NB4 (cell line): ENCODE measurements at regions not wholly inside any gene's neighbourhood (a gene's known extent, or its start where the extent isn't known, plus 50 kb on each side); places are given as distances from the start of the nearest gene placed in this dataset.

Source experiments
- DNase-seq: peaks from one replicate; pipeline ENCODE4 v3.0.0; 2010; ENCODE audit warnings: low read depth
- H3K4me3 ChIP-seq: one replicate; pipeline ENCODE4 v1.5.1; 2011; ENCODE audit warnings: mild to moderate bottlenecking, low read depth, low read length, moderate library complexity
- CTCF ChIP-seq: IDR thresholded peaks from one replicate; pipeline ENCODE4 v1.5.1; 2012; ENCODE audit warnings: low read depth, low read length
- MAX ChIP-seq: IDR thresholded peaks from 2 replicates; pipeline ENCODE4 v1.6.1; 2011; ENCODE audit warnings: low read depth, low read length
- MYC ChIP-seq: IDR thresholded peaks from 2 replicates; pipeline ENCODE4 v1.6.1; 2011; ENCODE audit warnings: low read depth, low read length
- POLR2A ChIP-seq: IDR thresholded peaks from 2 replicates; pipeline ENCODE4 v1.6.1; 2011; ENCODE audit warnings: mild to moderate bottlenecking; ENCODE audit not compliant: insufficient read length; ENCODE audit errors: extremely low read depth

GRCh38 chr9:84054341-84055010 is 73.9 kb downstream of the RMI1 start:
- DNase-seq: no peak
- TF ChIP-seq CTCF (no peak), MAX (no peak), POLR2A (no peak), MYC (no peak)
- H3K4me3 ChIP-seq: no peak overlapping the region

- TF ChIP-seq CTCF (no peak), POLR2A (no peak), MYC (no peak), MAX (no peak)
- no peak overlapping the region for H3K4me3 ChIP-seq
- DNase-seq: no peak
Measured at GRCh38 chr9:84057662-84058061, 77.1 kb downstream of the RMI1 start.

- H3K4me3 ChIP-seq: no peak overlapping the region
- TF ChIP-seq POLR2A: no peak
- no peak for TF ChIP-seq MAX
- no peak for TF ChIP-seq MYC
- no peak for DNase-seq
Measured at GRCh38 chr9:84059936-84060335, 79.3 kb downstream of the RMI1 start.

GRCh38 chr9:84061613-84062193 is 81.1 kb downstream of the RMI1 start:
- H3K4me3 ChIP-seq: no peak overlapping the region
- no peak for TF ChIP-seq POLR2A
- no peak for TF ChIP-seq MYC
- TF ChIP-seq MAX: no peak
- TF ChIP-seq CTCF: no peak
- DNase-seq: no peak

GRCh38 chr9:84062538-84062937 is 81.9 kb downstream of the RMI1 start:
- no peak for TF ChIP-seq MAX
- TF ChIP-seq POLR2A: no peak
- TF ChIP-seq MYC: no peak
- TF ChIP-seq CTCF: no peak
- no peak for DNase-seq
- no peak overlapping the region for H3K4me3 ChIP-seq

- TF ChIP-seq MAX: no peak
- no peak for DNase-seq
- H3K4me3 ChIP-seq: no peak overlapping the region
Measured at GRCh38 chr9:84067821-84068220, 87.2 kb downstream of the RMI1 start.
